Natural killer cell (primary cell): ENCODE measurements at regions not wholly inside any gene's neighbourhood (a gene's known extent, or its start where the extent isn't known, plus 50 kb on each side); places are given as distances from the start of the nearest gene placed in this dataset.

Source experiments
- ATAC-seq, 3 donors: fragments of 150-1000 bp in 2 of 3; fragments of 200-7000 bp in 1 of 3; cut with Tn5 transposase; 1 replicate in 1 of 3; 2 replicates in 2 of 3; pipeline ENCODE4 v1.10.0; 2021; ENCODE audit warnings: mild to moderate bottlenecking in 2 of 3, moderate library complexity in 2 of 3
- DNase-seq, 2 donors: peaks; one replicate each; pipeline versions ENCODE4 v3.0.0 to v3.0.0-alpha.2; 2013 to 2021; ENCODE audit warnings: mixed read lengths in 1 of 2
- H3K27ac ChIP-seq: one replicate; pipeline ENCODE4 v1.5.1; 2013; ENCODE audit warnings: mild to moderate bottlenecking, low read length
- H3K27me3 ChIP-seq: one replicate; pipeline ENCODE4 v1.6.1; 2013; ENCODE audit warnings: low read length; ENCODE audit not compliant: control insufficient read depth, insufficient read depth
- H3K36me3 ChIP-seq: one replicate; pipeline ENCODE4 v1.6.1; 2013; ENCODE audit warnings: low read length; ENCODE audit not compliant: control insufficient read depth, insufficient read depth
- H3K4me1 ChIP-seq: one replicate; pipeline ENCODE4 v1.6.1; 2013; ENCODE audit warnings: low read length; ENCODE audit not compliant: control insufficient read depth, insufficient read depth
- H3K4me3 ChIP-seq: one replicate; pipeline ENCODE4 v1.5.1; 2013; ENCODE audit warnings: low read length
- H3K9me3 ChIP-seq: one replicate; pipeline ENCODE4 v1.6.1; 2013; ENCODE audit warnings: low read length; ENCODE audit not compliant: control insufficient read depth, insufficient read depth
- H3K27ac Mint-ChIP-seq, 2 donors: one replicate each; pipeline ENCODE4 v1.8.0; 2022; ENCODE audit warnings: mild to moderate bottlenecking in 2 of 2, mixed read lengths in 2 of 2, moderate library complexity in 1 of 2
- H3K27me3 Mint-ChIP-seq, 2 donors: one replicate each; pipeline ENCODE4 v1.8.0; 2022; ENCODE audit warnings: low read depth in 2 of 2, mixed read lengths in 2 of 2
- H3K36me3 Mint-ChIP-seq: one replicate; pipeline ENCODE4 v1.8.0; 2022; ENCODE audit warnings: mixed read lengths
- H3K4me1 Mint-ChIP-seq, 2 donors: one replicate each; pipeline ENCODE4 v1.8.0; 2022; ENCODE audit warnings: mixed read lengths in 2 of 2
- H3K4me3 Mint-ChIP-seq: one replicate; pipeline ENCODE4 v1.8.0; 2022; ENCODE audit warnings: mild to moderate bottlenecking, moderate library complexity, mixed read lengths
- H3K9me3 Mint-ChIP-seq, 2 donors: one replicate each; pipeline ENCODE4 v1.8.0; 2022; ENCODE audit warnings: mixed read lengths in 2 of 2
- WGBS: methylation state at CpG from one replicate; pipeline ENCODE4 v1.1.7; 2013; ENCODE audit warnings: missing lambda C conversion rate; ENCODE audit not compliant: insufficient coverage; 5-methylcytosine and 5-hydroxymethylcytosine counted together
- intact Hi-C: fragments of 100-400 bp; cut with micrococcal nuclease; formaldehyde crosslinking; loops from one replicate; pipeline ENCODE4 v1.14.2; 2022
- TF ChIP-seq, protein P1 (sequence below): fragments of 200-600 bp; IDR thresholded peaks from one replicate; pipeline ENCODE4 v1.8.0; 2022; ENCODE audit warnings: antibody characterized with exemption

DNA sequence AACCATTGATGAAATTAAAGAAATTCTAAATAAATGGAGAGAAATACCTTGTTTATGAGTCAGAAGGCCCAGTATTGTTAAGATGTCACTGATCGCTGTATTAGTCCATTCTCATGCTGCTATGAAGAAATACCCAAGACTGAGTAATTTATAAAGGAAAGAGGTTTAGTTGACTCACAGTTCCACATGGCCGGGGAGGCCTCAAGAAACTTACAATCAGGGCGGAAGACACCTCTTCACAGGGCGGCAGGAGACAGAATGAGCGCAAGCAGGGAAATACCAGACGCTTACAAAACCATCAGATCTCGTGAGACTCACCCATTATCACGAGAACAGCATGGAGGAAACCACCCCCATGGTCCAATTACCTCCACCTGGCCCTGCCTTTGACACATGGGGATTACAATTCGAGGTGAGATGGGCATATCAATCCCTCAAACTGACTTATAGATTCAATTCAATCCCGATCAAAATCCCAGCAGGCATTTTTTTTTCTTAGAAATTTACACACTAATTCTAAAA is 157.2 kb downstream of the ENGASE start:
- 71% methylated on average over 9 of the region's 10 CpGs for WGBS

DNA sequence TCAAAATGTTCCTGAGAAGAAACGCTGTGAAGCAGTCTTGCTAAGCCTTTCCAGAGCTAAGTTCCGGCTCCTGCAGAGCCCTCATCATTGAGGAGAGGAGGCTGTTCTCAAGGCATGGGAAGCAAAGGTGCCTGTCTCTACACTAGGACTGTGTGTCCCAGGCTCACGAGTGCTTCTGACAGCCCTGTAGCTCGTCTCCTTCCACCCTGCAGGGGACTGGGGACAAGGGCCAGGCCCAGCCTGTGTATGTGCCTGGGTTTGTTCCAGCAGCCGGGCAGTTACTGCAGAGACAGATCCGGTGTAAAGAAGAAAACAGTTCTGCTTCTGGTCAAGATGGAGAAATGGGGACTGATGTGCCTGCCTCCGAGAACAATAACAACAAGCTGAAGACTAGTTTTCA is 156.0 kb downstream of the ENGASE start:
- Mint-ChIP-seq H3K4me1 (no peaks in the 10 kb centered on the region), H3K27me3 (no peaks in the 10 kb centered on the region), H3K9me3 (no peaks in the 10 kb centered on the region), H3K27ac (no peak overlapping the region), H3K36me3 (no peaks in the 10 kb centered on the region), H3K4me3 (no peak overlapping the region)
- 80% methylated on average over 7 of the region's 7 CpGs for WGBS
- Histone ChIP-seq H3K4me1 (no peaks in the 10 kb centered on the region), H3K27ac (no peak overlapping the region), H3K27me3 (no peaks in the 10 kb centered on the region), H3K4me3 (no peak overlapping the region), H3K36me3 (no peaks in the 10 kb centered on the region), H3K9me3 (no peaks in the 10 kb centered on the region)
- ATAC-seq = no peak
- TF ChIP-seq, protein P1, sequence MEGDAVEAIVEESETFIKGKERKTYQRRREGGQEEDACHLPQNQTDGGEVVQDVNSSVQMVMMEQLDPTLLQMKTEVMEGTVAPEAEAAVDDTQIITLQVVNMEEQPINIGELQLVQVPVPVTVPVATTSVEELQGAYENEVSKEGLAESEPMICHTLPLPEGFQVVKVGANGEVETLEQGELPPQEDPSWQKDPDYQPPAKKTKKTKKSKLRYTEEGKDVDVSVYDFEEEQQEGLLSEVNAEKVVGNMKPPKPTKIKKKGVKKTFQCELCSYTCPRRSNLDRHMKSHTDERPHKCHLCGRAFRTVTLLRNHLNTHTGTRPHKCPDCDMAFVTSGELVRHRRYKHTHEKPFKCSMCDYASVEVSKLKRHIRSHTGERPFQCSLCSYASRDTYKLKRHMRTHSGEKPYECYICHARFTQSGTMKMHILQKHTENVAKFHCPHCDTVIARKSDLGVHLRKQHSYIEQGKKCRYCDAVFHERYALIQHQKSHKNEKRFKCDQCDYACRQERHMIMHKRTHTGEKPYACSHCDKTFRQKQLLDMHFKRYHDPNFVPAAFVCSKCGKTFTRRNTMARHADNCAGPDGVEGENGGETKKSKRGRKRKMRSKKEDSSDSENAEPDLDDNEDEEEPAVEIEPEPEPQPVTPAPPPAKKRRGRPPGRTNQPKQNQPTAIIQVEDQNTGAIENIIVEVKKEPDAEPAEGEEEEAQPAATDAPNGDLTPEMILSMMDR = no peak
- intact Hi-C loops = no loop called here
- no peak for DNase-seq

More for the DNA sequence above, 157.2 kb downstream of the ENGASE start:
- TF ChIP-seq, protein P1 = no peak
- H3K27ac ChIP-seq = no peak overlapping the region
- no peaks in the 10 kb centered on the region for H3K4me1 Mint-ChIP-seq
- H3K4me1 ChIP-seq = no peaks in the 10 kb centered on the region
- no peaks in the 10 kb centered on the region for H3K27me3 Mint-ChIP-seq
- no peaks in the 10 kb centered on the region for H3K27me3 ChIP-seq
- ATAC-seq = no peak
- no peaks in the 10 kb centered on the region for H3K9me3 Mint-ChIP-seq
- no peak overlapping the region for H3K4me3 Mint-ChIP-seq
- intact Hi-C loops = no loop called here
- H3K9me3 ChIP-seq = no peaks in the 10 kb centered on the region
- H3K36me3 ChIP-seq = no peaks in the 10 kb centered on the region
- no peak overlapping the region for H3K27ac Mint-ChIP-seq
- H3K36me3 Mint-ChIP-seq = no peaks in the 10 kb centered on the region
- no peak for DNase-seq
- H3K4me3 ChIP-seq = no peak overlapping the region

DNA sequence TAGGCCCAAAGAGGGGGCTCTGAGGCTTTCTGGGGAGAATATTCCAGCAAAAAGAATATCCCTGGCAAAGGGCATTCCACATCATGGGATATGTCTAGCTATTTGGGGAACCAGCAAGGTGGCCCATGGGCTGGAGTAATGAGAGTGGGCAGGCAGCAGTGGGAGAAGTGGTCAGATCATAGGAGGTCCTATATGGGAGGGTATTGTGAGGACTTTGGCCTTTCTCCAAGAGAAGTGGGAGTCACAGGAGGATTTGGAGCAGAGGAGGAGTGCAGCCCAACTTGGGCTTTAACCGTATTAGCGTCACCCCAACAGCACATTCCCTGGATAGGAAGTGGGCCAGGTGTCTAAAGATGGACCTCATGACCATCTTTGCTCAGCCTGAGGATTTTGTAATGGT is 151.4 kb downstream of the ENGASE start:
- TF ChIP-seq, protein P1 = no peak
- no peak overlapping the region for H3K4me3 Mint-ChIP-seq
- ATAC-seq = peak in 1 of 3 donors; percentile 21
- Histone ChIP-seq H3K9me3 (no peaks in the 10 kb centered on the region), H3K27ac (no peak overlapping the region), H3K4me1 (no peaks in the 10 kb centered on the region), H3K36me3 (no peaks in the 10 kb centered on the region), H3K4me3 (no peak overlapping the region), H3K27me3 (peaks cover 1% of the 10 kb centered on the region)
- intact Hi-C loops = no loop called here
- H3K27me3 Mint-ChIP-seq = peaks cover 0 to 9% of the 10 kb centered on the region in 2 donors
- no peaks in the 10 kb centered on the region for H3K9me3 Mint-ChIP-seq
- H3K27ac Mint-ChIP-seq = no peak overlapping the region
- 90% methylated on average over 2 of the region's 2 CpGs for WGBS
- no peaks in the 10 kb centered on the region for H3K36me3 Mint-ChIP-seq
- H3K4me1 Mint-ChIP-seq = no peaks in the 10 kb centered on the region
- DNase-seq = no peak

DNA sequence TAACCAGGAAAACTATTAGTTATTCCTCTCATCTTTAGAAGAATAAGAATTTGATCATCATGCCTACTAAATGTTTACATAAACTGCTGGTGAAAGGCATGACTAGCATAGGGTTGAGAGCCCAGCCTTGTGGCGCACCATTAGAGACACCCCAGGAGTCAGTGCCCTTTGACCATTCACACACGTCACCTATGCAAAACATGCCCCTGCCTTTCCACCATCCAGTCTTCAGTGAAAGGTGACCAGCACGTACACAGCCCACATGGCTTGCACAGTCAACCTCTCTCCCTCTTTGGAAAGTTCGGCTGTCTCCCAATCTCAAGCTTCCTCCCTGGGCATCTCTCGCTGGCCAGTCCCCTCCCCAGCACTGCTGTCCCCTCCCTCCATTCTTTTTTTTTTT is 150.3 kb downstream of the ENGASE start:
- Mint-ChIP-seq H3K9me3 (no peaks in the 10 kb centered on the region), H3K4me1 (peaks cover 5 to 9% of the 10 kb centered on the region in 2 donors)

More for the DNA sequence above, 150.3 kb downstream of the ENGASE start:
- no peak overlapping the region for H3K27ac ChIP-seq
- H3K27me3 Mint-ChIP-seq = peaks cover 6 to 20% of the 10 kb centered on the region in 2 donors
- WGBS = 81% methylated on average over 5 of the region's 5 CpGs
- no peak overlapping the region for H3K4me3 Mint-ChIP-seq
- no peak overlapping the region for H3K27ac Mint-ChIP-seq
- peaks cover 5% of the 10 kb centered on the region for H3K4me1 ChIP-seq
- intact Hi-C loops = no loop called here
- TF ChIP-seq, protein P1 = no peak
- H3K36me3 Mint-ChIP-seq = no peaks in the 10 kb centered on the region
- no peaks in the 10 kb centered on the region for H3K36me3 ChIP-seq
- H3K4me3 ChIP-seq = no peak overlapping the region
- H3K27me3 ChIP-seq = peaks cover 8% of the 10 kb centered on the region
- H3K9me3 ChIP-seq = no peaks in the 10 kb centered on the region
- ATAC-seq (no peak), DNase-seq (no peak)
